ENCODE measurements at regions not wholly inside any gene's neighbourhood (a gene's known extent, or its start where the extent isn't known, plus 50 kb on each side); places are given as distances from the start of the nearest gene placed in this dataset.
A peak's percentile ranks its signal among the peaks of the same experiment; 100 is the strongest.

DNA sequence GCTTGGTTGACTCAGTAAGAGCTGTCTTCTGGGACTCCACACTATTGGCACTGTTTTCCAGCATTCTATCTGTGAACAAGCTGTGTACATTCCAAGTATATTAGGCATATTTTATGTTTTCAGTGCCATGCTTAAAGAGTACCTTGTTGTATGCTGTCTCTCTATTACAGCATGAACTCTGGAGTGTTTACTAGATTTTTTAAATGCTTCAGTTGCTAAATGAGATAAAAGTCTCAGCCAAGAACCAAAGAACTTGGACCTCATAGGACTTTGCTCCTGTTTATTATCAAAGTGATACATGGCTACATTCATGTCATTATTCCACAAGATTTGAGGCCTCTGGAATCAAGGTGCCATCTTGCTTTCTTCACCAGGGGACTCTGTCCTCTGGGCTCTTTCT, 167.2 kb downstream of the C9orf152 start:
- Histone ChIP-seq H3K27ac (ENCODE audit: insufficient read depth, low read length) (no peak overlapping the region; the same call in 1 of the 2 replicates), H3K9me3 (ENCODE audit: control insufficient read depth, insufficient read depth, low read length) (no peaks in the 10 kb centered on the region), H4K5ac (ENCODE audit: low read depth, low read length) (no peak overlapping the region), H3K79me1 (ENCODE audit: low read depth in 1 of 2, low read length in 2 of 2) (peaks cover 28 to 53% of the 10 kb centered on the region in 2 experiments), H3K4ac (ENCODE audit: low read depth, low read length) (peak overlapping the region; percentile 93; the same call in 1 of the 2 replicates), H3K4me1 (ENCODE audit: control insufficient read depth, insufficient read depth, low read length) (peaks cover 8% of the 10 kb centered on the region), H3K36me3 (ENCODE audit: control insufficient read depth, insufficient read depth, low read length) (no peaks in the 10 kb centered on the region), H3K9me1 (ENCODE audit: insufficient read depth, low read length) (peaks cover 13% of the 10 kb centered on the region), H3K9ac (ENCODE audit: low read depth, low read length) (no peak overlapping the region), H3K18ac (ENCODE audit: low read depth, low read length) (peak overlapping the region; percentile 96; the same call in 1 of the 2 replicates), H3K56ac (ENCODE audit: extremely low read depth, insufficient read depth, low read length) (peak overlapping the region; percentile 33; the same call in 1 of the 2 replicates), H2BK120ac (ENCODE audit: low read depth, low read length) (peak overlapping the region; percentile 71), H2AFZ (replicated peaks; ENCODE audit: low read length, poor library complexity) (no peak overlapping the region), H3K27me3 (ENCODE audit: control insufficient read depth, insufficient read depth, low read length) (no peaks in the 10 kb centered on the region), H3K4me3 (ENCODE audit: insufficient read depth, low read depth, low read length) (no peak overlapping the region), H4K20me1 (ENCODE audit: insufficient read depth, low read length) (no peaks in the 10 kb centered on the region), H2BK15ac (ENCODE audit: low read depth, low read length) (no peak overlapping the region; the same call in 2 of the 3 replicates), H4K8ac (ENCODE audit: low read depth in 2 of 2, low read length in 2 of 2) (peak overlapping the region in 1 of 2 experiments; percentile 63; a peak in 2 of 4 replicates), H2AK5ac (ENCODE audit: low read depth, low read length) (no peak overlapping the region), H3K4me2 (ENCODE audit: low read depth, low read length) (peak overlapping the region; percentile 37; the same call in 1 of the 2 replicates), H2BK5ac (ENCODE audit: low read depth, low read length, poor library complexity, severe bottlenecking) (peak overlapping the region; percentile 93), H3K14ac (replicated peaks; ENCODE audit: low read depth, low read length) (no peak overlapping the region), H2BK20ac (ENCODE audit: low read depth, low read length) (peak overlapping the region; percentile 83), H4K91ac (ENCODE audit: insufficient read depth, low read depth, low read length) (peak overlapping the region; percentile 62; the same call in 1 of the 2 replicates), H3K23ac (ENCODE audit: low read depth, low read length) (no peak overlapping the region), H2AK9ac (replicated peaks; ENCODE audit: low read depth, low read length, poor library complexity) (no peak overlapping the region)
- in situ Hi-C loops (cut with MboI; ENCODE audit: low sequenced_read_pairs) (no loop called here), intact Hi-C loops (cut with micrococcal nuclease) (no loop called here), dilution Hi-C loops (cut with HindIII; ENCODE audit: low sequenced_read_pairs, unreplicated experiment) (no loop called here)
- POLR2A ChIA-PET (ENCODE audit: unreplicated experiment) = no interaction called here
- TF ChIP-seq FOS (IDR thresholded peaks at IDR 0.05; ENCODE audit: low read depth, low read length) (0 out of 2 replicates have a peak, but pooled peaks have one; percentile 11), MXI1 (IDR thresholded peaks at IDR 0.05; ENCODE audit: borderline replicate concordance, low read depth, low read length) (0 out of 2 replicates have a peak, but pooled peaks have one; percentile 16), CHD1 (IDR thresholded peaks at IDR 0.05; ENCODE audit: low read depth, low read length) (no peak)
- CTCF ChIA-PET = no interaction called here
- no TSS peak for BruUV-seq (replicated peaks)
- ATAC-seq (ENCODE audit: low read depth) (peak; percentile 95), DNase-seq (peak; percentile 90)

Measured in IMR-90 (cell line).